Suprapubic skin (tissue), 3 donors: ENCODE measurements at regions not wholly inside any gene's neighbourhood (a gene's known extent, or its start where the extent isn't known, plus 50 kb on each side); places are given as distances from the start of the nearest gene placed in this dataset.
"Not testable (repeated sequence)": the region's sequence is repeated elsewhere in the genome, so short reads cannot be mapped to it uniquely, and the experiment has no call there.

Experiments used
- CTCF ChIP-seq, 2 donors: fragments of 200-600 bp in 1 of 2; fragments of 450-650 bp in 1 of 2; sonication (generic) in 1 of 2; IDR thresholded peaks; one replicate each; pipeline ENCODE4 v1.5.1; 2016 to 2019; ENCODE audit warnings: antibody characterized with exemption in 2 of 2, mild to moderate bottlenecking in 1 of 2, moderate library complexity in 1 of 2
- EP300 ChIP-seq: sonication (generic); formaldehyde crosslinking; IDR thresholded peaks from one replicate; pipeline ENCODE4 v1.6.1; 2017; ENCODE audit warnings: antibody characterized with exemption
- POLR2A ChIP-seq, 2 donors: fragments of 450-650 bp; IDR thresholded peaks; one replicate each; pipeline ENCODE4 v1.6.1; 2017; ENCODE audit warnings: antibody characterized with exemption in 2 of 2, mild to moderate bottlenecking in 2 of 2, moderate library complexity in 2 of 2

- not testable (repeated sequence) for TF ChIP-seq CTCF (IDR thresholded peaks at IDR 0.05); POLR2A (IDR thresholded peaks at IDR 0.05); EP300
Measured at GRCh38 chr12:37668557-37668956, 648.0 kb upstream of the ALG10B start.
